Memory B cell (primary cell): ENCODE measurements at regions not wholly inside any gene's neighbourhood (a gene's known extent, or its start where the extent isn't known, plus 50 kb on each side); places are given as distances from the start of the nearest gene placed in this dataset.
A peak's percentile ranks its signal among the peaks of the same experiment; 100 is the strongest.
"Not testable (repeated sequence)": the region's sequence is repeated elsewhere in the genome, so short reads cannot be mapped to it uniquely, and the experiment has no call there.

Source experiments
- ATAC-seq: fragments of 150-1000 bp; cut with Tn5 transposase; 2 replicates; pipeline ENCODE4 v1.10.0; 2021; ENCODE audit warnings: low read depth, mild to moderate bottlenecking, moderate library complexity
- DNase-seq, 2 donors: peaks; one replicate each; pipeline ENCODE4 v3.0.0; 2022; ENCODE audit warnings: low spot score in 2 of 2
- H3K27ac Mint-ChIP-seq: one replicate; pipeline ENCODE4 v1.8.0; 2022; ENCODE audit warnings: mild to moderate bottlenecking, moderate library complexity, mixed read lengths
- H3K27me3 Mint-ChIP-seq: one replicate; pipeline ENCODE4 v1.8.0; 2022; ENCODE audit warnings: mixed read lengths
- H3K36me3 Mint-ChIP-seq: one replicate; pipeline ENCODE4 v1.8.0; 2022; ENCODE audit warnings: mild to moderate bottlenecking, mixed read lengths
- H3K4me1 Mint-ChIP-seq: one replicate; pipeline ENCODE4 v1.8.0; 2022; ENCODE audit warnings: mixed read lengths
- H3K4me3 Mint-ChIP-seq: one replicate; pipeline ENCODE4 v1.8.0; 2022; ENCODE audit warnings: mild to moderate bottlenecking, moderate library complexity, mixed read lengths
- H3K9me3 Mint-ChIP-seq: one replicate; pipeline ENCODE4 v1.8.0; 2022; ENCODE audit warnings: mixed read lengths

DNA sequence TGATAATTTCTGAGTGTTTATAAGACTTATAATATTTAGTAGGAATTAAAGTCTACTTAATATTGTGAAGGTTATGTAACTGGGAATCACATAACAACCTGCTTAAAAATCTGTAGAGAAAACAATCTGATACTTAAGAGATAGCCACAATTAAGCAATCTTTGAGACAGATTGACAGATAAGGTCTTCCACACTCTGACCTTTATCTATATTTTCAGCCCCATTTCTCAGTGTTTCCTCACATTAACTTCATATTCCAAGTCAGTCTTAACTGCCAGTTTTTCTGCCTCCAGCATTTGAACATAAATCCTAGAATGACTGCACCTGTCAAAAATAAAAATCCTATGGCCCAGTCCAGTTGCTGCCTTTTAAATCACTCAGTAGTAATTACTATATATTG, 423.2 kb downstream of the PYDC2 start:
- Mint-ChIP-seq H3K4me1 (no peaks in the 10 kb centered on the region), H3K27me3 (no peaks in the 10 kb centered on the region), H3K36me3 (no peaks in the 10 kb centered on the region), H3K27ac (peak overlapping the region; percentile 35), H3K9me3 (no peaks in the 10 kb centered on the region), H3K4me3 (no peak overlapping the region)
- no peak for ATAC-seq
- DNase-seq: no peak

DNA sequence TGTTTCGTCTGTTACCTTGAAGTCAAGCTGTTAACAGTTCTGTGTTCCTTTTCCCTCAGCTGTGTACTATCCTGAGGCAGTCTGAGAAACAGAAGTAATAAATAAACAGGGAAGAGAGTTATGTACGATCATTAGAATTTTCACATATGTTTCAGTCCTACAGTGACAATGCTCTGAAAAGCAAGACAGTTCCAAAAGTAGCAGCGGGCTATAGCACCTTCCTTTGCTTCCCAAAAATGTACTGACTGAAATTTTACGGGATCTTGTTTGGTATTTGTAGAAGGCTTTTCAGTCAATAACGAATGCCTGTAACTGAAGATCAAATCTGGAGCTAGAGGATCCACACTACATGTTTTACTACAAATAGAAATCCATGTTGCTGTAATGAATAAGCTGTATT, 428.1 kb downstream of the PYDC2 start:
- Mint-ChIP-seq H3K9me3 (no peaks in the 10 kb centered on the region), H3K4me3 (no peak overlapping the region), H3K36me3 (no peaks in the 10 kb centered on the region), H3K4me1 (no peaks in the 10 kb centered on the region), H3K27ac (no peak overlapping the region), H3K27me3 (no peaks in the 10 kb centered on the region)
- no peak for ATAC-seq
- DNase-seq: no peak

DNA sequence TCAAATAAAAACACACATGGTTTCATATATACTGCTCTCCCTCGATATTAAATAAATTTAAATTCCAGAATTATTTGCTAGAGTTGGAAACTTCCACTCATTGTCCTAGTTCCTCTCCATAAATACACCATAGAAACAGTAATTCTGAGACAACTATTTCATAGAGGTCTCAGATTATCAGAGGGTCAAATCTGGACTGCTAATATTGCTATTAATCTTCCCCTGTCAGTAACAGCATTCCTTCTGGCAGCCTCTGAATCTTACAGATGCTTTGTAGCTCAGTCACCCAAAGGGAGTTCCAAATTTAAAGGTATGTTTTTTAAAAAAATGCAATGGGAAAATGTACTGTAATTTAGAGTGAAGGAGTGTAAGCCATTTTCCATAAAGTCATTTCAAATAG, 428.8 kb downstream of the PYDC2 start:
- Mint-ChIP-seq H3K27ac (no peak overlapping the region), H3K9me3 (no peaks in the 10 kb centered on the region), H3K4me3 (no peak overlapping the region), H3K36me3 (no peaks in the 10 kb centered on the region), H3K27me3 (no peaks in the 10 kb centered on the region), H3K4me1 (no peaks in the 10 kb centered on the region)
- ATAC-seq (no peak), DNase-seq (no peak)

DNA sequence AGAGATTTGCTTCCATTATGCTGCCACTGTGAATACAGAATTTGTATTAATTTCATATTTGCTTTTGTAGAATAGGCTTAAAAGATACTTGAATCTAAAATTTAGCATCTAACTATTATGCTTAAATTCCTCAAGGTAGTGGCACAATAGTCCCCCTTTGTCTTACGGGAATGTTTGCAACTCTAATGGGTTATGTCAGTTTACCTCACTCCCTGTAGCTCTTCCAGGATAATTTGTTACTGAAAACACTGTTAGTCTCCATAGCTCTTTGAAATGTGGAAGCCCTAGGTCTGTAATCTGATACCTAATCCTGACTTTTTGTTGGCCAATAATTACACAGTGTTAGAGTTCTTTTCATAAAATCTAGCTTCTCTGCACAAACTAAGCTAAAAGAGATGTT, 433.4 kb downstream of the PYDC2 start:
- ATAC-seq (no peak), DNase-seq (no peak)
- no peaks in the 10 kb centered on the region for H3K4me1 Mint-ChIP-seq
- no peaks in the 10 kb centered on the region for H3K36me3 Mint-ChIP-seq
- no peaks in the 10 kb centered on the region for H3K9me3 Mint-ChIP-seq
- no peaks in the 10 kb centered on the region for H3K27me3 Mint-ChIP-seq
- H3K27ac Mint-ChIP-seq: no peak overlapping the region
- H3K4me3 Mint-ChIP-seq: no peak overlapping the region

DNA sequence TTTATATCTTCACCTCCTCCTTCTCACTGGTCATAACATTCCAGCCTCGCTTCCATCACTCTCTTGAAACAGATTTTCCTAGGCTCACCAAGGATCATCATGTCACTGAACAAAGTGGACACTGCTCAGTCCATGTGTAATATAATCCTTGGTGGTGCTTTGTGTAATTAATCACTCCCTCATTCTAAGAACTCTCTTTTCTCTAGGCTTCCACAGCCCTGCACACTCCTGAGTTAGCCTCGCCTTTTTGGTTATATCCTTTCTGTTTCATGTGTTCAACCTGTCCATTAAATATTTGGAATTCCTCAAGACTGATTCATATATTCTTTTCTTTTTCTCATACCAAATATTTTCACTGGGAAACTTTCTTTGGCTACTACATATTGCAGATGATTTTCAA, 440.8 kb downstream of the PYDC2 start:
- DNase-seq: no peak
- no peaks in the 10 kb centered on the region for H3K27me3 Mint-ChIP-seq
- H3K9me3 Mint-ChIP-seq: no peaks in the 10 kb centered on the region
- no peaks in the 10 kb centered on the region for H3K4me1 Mint-ChIP-seq
- ATAC-seq: no peak
- H3K27ac Mint-ChIP-seq: no peak overlapping the region
- H3K4me3 Mint-ChIP-seq: no peak overlapping the region
- H3K36me3 Mint-ChIP-seq: no peaks in the 10 kb centered on the region

DNA sequence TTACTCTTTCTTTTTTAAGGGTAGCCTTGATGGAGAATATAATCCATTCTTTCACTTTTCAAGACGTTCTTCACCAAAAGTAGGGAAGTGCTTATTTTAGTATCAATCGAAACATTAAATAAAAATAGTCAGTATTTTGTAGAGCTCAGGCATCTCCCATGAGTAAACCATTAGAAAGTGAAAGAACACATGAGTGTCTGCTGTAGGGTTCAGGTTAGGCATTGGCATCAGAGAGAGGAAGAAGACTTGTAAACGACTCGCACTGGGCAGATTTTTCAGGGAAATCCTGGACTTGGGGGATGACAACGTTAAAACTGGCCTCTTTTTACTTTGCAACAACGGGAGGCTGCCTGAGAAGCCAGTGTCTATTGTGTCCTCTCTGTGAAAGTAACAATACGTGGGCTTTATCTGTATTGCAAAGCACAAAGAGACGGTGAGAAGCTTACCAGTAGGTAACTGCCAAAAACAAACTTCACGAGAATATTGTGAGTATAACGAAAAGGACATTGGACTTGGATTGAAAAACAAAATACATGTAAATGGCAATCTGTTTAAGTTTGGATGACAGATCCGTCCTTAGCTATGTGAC, 451.7 kb downstream of the PYDC2 start:
- H3K4me1 Mint-ChIP-seq: peaks cover 2% of the 10 kb centered on the region
- ATAC-seq: no peak

DNA sequence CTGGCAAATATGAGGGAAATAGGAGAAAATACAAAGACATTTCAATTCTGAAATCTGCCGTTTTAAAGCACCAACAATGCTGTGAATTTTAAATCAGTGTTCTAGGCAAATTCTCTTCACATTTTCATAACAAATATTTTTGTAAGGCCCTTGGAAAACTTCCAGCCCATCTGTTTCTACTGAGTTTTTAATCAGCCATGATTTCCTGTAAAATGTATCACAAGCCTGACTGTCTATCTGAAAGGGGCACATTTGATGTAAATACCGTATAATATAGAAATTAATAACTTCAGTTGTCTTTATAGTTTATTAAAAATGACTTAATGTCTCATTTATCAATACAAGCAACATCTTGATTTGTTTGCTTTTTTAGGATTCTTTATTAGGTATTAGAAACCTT, 454.7 kb downstream of the PYDC2 start:
- Mint-ChIP-seq H3K9me3 (peaks cover 1% of the 10 kb centered on the region), H3K27ac (no peak overlapping the region), H3K36me3 (no peaks in the 10 kb centered on the region), H3K4me3 (no peak overlapping the region), H3K4me1 (peaks cover 2% of the 10 kb centered on the region), H3K27me3 (no peaks in the 10 kb centered on the region)
- no peak for ATAC-seq
- no peak for DNase-seq

More for the DNA sequence above, 451.7 kb downstream of the PYDC2 start:
- peaks cover 1% of the 10 kb centered on the region for H3K9me3 Mint-ChIP-seq
- peak overlapping the region; percentile 33 for H3K27ac Mint-ChIP-seq
- H3K27me3 Mint-ChIP-seq: no peaks in the 10 kb centered on the region
- no peak overlapping the region for H3K4me3 Mint-ChIP-seq
- H3K36me3 Mint-ChIP-seq: no peaks in the 10 kb centered on the region
- DNase-seq: no peak

DNA sequence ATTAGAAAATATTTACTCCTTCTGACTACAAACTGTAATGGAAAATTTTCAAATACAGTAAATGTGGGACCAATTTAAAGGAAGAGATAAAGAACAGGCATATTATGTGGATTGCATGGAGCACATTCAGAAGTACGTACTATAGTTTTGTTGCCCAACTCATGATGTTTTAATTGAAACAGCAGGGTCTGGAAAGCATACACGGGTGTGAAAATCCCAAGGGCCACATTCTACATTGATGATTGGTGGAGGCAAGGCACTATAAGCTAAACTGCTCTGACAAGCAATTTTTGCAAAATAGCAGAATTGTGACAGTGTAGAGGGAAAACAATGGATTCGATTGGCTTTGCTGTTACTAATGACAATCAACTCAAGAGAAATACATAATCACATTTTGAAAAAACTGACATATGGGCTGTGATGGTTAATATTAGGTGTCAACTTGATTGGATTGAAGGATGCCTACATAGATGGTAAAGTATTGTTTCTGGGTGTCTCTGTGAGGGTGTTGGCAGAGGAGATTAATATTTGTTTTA, 458.6 kb downstream of the PYDC2 start:
- no peaks in the 10 kb centered on the region for H3K9me3 Mint-ChIP-seq
- no peaks in the 10 kb centered on the region for H3K36me3 Mint-ChIP-seq
- no peak overlapping the region for H3K27ac Mint-ChIP-seq
- H3K4me3 Mint-ChIP-seq: no peak overlapping the region
- DNase-seq (no peak), ATAC-seq (no peak)
- H3K4me1 Mint-ChIP-seq: no peaks in the 10 kb centered on the region
- no peaks in the 10 kb centered on the region for H3K27me3 Mint-ChIP-seq

DNA sequence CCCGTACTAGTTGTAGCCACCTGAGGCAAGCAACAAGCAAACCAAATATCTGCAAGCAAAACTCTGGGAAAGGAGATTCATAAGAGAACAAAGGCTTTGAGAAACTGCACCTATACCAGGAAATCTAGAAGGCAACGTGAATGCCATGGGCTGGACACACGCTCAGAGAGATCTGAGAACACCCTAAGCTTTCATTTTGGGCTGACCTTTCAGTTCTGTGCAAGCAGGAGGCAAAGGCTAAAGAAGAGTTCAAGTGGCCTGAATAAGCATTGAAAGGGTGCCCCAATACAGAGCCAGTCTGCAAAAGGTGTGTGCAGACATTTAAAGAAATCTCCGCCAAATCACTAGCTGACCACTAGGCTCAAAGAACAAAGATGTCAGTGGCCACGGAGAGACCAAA, 461.6 kb downstream of the PYDC2 start:
- Mint-ChIP-seq H3K9me3 (no peaks in the 10 kb centered on the region), H3K4me3 (no peak overlapping the region), H3K27ac (no peak overlapping the region), H3K36me3 (no peaks in the 10 kb centered on the region), H3K4me1 (no peaks in the 10 kb centered on the region), H3K27me3 (no peaks in the 10 kb centered on the region)
- ATAC-seq (no peak), DNase-seq (no peak)

DNA sequence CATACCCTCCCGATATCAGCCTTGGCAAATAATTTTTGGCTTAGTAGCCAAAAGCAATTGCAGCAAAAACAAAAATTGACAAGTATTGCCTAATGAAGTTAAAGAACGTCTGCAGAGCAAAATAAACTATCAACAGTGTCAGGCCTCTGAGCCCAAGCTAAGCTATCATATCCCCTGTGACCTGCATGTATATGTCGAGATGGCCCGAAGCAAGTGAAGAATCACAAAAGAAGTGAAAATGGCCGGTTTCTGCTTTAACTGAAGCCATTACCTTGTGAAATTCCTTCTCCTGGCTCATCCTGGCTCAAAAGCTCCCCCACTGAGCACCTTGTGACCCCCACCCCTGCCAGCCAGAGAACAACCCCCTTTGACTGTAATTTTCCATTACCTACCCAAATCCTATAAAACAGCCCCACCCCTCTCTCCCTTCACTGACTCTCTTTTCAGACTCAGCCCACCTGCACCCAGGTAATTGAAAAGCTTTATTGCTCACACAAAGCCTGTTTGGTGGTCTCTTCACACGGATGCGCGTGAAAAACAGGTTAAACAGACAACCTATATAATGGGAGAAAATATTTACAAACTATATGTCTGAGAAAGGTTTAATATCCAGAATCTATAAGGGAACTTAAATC, 466.3 kb downstream of the PYDC2 start:
- ATAC-seq, DNase-seq, H3K4me1 Mint-ChIP-seq, H3K36me3 Mint-ChIP-seq, H3K4me3 Mint-ChIP-seq, H3K27ac Mint-ChIP-seq, H3K27me3 Mint-ChIP-seq, H3K9me3 Mint-ChIP-seq: not testable (repeated sequence)

DNA sequence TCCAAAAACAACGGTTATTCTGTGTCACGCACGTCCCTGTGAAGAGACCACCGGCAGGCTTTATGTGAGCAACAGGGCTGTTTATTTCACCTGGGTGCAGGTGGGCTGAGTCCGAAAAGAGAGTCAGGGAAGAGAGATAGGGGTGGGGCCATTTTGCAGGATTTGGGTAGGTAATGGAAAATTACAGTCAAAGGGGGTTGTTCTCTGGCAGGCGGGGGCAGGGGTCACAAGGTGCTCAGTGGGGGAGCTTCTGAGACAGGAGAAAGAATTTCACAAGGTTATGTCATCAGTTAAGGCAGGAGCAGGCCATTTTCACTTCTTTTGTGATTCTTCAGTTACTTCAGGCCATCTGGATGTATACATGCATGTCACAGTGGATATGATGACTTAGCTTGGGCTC, 467.0 kb downstream of the PYDC2 start:
- not testable (repeated sequence) for DNase-seq, ATAC-seq, H3K36me3 Mint-ChIP-seq, H3K9me3 Mint-ChIP-seq, H3K4me3 Mint-ChIP-seq, H3K27me3 Mint-ChIP-seq, H3K4me1 Mint-ChIP-seq, H3K27ac Mint-ChIP-seq

DNA sequence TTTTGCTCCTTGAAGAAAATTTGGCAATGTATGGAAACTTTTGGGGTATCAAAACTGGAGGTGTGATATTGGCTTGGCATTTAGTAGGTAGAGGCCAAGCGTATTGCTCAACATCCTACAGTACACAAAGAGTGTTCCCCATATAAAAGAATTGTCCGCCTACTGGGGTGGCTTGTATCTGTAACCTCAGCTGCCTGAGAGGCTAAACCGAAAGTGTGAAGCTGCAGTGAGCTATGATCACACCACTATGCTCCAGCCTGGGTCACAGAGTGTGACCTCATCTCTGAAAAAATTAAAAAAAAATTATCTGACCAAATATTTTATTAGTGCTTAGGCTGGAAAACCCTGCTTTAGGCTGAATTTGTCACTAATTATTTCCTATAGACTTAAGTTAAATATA, 483.9 kb downstream of the PYDC2 start:
- no peaks in the 10 kb centered on the region for H3K4me1 Mint-ChIP-seq
- no peaks in the 10 kb centered on the region for H3K9me3 Mint-ChIP-seq
- H3K27ac Mint-ChIP-seq: no peak overlapping the region
- DNase-seq: no peak
- no peak for ATAC-seq
- no peaks in the 10 kb centered on the region for H3K27me3 Mint-ChIP-seq
- no peaks in the 10 kb centered on the region for H3K36me3 Mint-ChIP-seq
- H3K4me3 Mint-ChIP-seq: no peak overlapping the region

DNA sequence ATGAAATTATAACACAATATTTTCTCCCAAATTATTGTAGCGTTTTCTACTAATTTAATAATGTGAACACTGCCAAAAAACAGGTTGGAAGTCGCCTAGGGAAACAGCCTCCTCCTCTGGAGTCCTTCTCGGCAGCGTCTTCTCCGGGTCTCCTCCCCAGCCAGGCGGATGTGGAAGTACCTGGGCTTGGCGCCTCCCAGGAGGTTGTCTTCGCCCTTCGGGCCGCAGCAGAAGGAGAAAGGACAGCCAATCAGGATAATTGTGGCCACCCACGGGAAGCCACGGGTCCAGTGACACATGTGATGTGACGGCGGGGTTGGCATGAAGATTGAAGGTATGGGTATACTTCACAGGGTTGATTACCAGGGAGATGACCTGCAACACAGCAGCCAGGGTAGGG, 491.2 kb downstream of the PYDC2 start:
- ATAC-seq (no peak), DNase-seq (no peak)
- no peak overlapping the region for H3K4me3 Mint-ChIP-seq
- H3K27ac Mint-ChIP-seq: no peak overlapping the region
- H3K27me3 Mint-ChIP-seq: no peaks in the 10 kb centered on the region
- H3K9me3 Mint-ChIP-seq: no peaks in the 10 kb centered on the region
- H3K4me1 Mint-ChIP-seq: no peaks in the 10 kb centered on the region
- H3K36me3 Mint-ChIP-seq: no peaks in the 10 kb centered on the region

DNA sequence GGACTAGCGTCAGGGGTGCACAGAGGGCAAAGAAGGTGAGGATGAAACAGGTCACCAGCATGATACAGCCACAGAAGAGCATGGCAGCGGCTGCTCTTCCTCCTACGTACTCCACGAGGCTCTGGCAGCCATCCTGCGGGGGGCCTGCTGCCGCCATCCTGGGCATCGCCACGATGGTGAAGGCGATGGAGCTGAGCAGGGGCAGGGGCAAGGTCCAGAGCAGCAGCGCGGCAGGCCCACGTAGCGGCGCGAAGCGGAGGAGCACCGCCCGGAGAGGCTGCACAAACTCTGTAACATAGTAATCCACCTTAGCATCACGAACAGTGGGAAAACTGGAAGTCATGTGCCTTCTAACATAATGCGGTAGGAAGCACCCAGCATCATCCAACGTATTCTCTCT, 491.6 kb downstream of the PYDC2 start:
- Mint-ChIP-seq H3K27me3 (no peaks in the 10 kb centered on the region), H3K27ac (no peak overlapping the region), H3K4me1 (no peaks in the 10 kb centered on the region), H3K36me3 (no peaks in the 10 kb centered on the region), H3K4me3 (no peak overlapping the region), H3K9me3 (no peaks in the 10 kb centered on the region)
- no peak for DNase-seq
- no peak for ATAC-seq
